OCI-LY7 (cell line): ENCODE measurements at regions not wholly inside any gene's neighbourhood (a gene's known extent, or its start where the extent isn't known, plus 50 kb on each side); places are given as distances from the start of the nearest gene placed in this dataset.

Source experiments
- BruUV-seq: library from RNA; stranded (reverse); fragments of 400-500 nt; replicated peaks from 2 replicates; lab custom pipeline; 2021; lab: Mats Ljungman, UMichigan
- CTCF ChIA-PET: fragments of 300-600 bp; sonication (Branson Sonifier 250); formaldehyde crosslinking; loops from one replicate; lab custom pipeline; 2022; ENCODE audit warnings: antibody characterized with exemption; ENCODE audit not compliant: unreplicated experiment; lab: Charles Lee
- POLR2A ChIA-PET: fragments of 300-600 bp; sonication (Branson Sonifier 250); formaldehyde crosslinking; loops from one replicate; lab custom pipeline; 2022; ENCODE audit warnings: antibody characterized with exemption; lab: Charles Lee
- DNase-seq: peaks from one replicate; pipeline ENCODE4 v3.0.0-alpha.2; 2015; ENCODE audit warnings: low spot score
- H2AFZ ChIP-seq: fragments of 200-600 bp; sonication (generic), shearing (Covaris generic); 2 replicates; pipeline ENCODE4 v1.6.1; 2014; ENCODE audit warnings: mild to moderate bottlenecking, antibody characterized with exemption, low read length, moderate library complexity
- H3K27ac ChIP-seq: fragments of 200-600 bp; sonication (generic); 2 replicates; pipeline ENCODE4 v1.5.1; 2014; ENCODE audit warnings: mixed run types, low read depth, mild to moderate bottlenecking, moderate library complexity, low read length, inconsistent platforms; ENCODE audit not compliant: poor library complexity, severe bottlenecking
- H3K36me3 ChIP-seq: fragments of 200-600 bp; sonication (generic); 2 replicates; pipeline ENCODE4 v1.6.1; 2014; ENCODE audit warnings: mild to moderate bottlenecking, antibody characterized with exemption, low read length, moderate library complexity, mixed read lengths; ENCODE audit not compliant: insufficient read depth
- H3K4me1 ChIP-seq: fragments of 200-600 bp; sonication (generic); 2 replicates; pipeline ENCODE4 v1.5.1; 2014; ENCODE audit warnings: mild to moderate bottlenecking, low read length; ENCODE audit not compliant: insufficient read depth, poor library complexity, severe bottlenecking
- H3K4me2 ChIP-seq: fragments of 200-600 bp; sonication (generic); 2 replicates; pipeline ENCODE4 v1.6.1; 2014; ENCODE audit warnings: mild to moderate bottlenecking, low read length
- H3K4me3 ChIP-seq: fragments of 200-600 bp; sonication (generic); 2 replicates; pipeline ENCODE4 v1.5.1; 2014; ENCODE audit warnings: mild to moderate bottlenecking, low read depth, low read length; ENCODE audit not compliant: poor library complexity, severe bottlenecking
- H3K79me2 ChIP-seq: fragments of 200-600 bp; sonication (generic); 2 replicates; pipeline ENCODE4 v1.6.1; 2016; ENCODE audit warnings: low read depth, mild to moderate bottlenecking, low read length, moderate library complexity, mixed read lengths; ENCODE audit not compliant: insufficient read depth
- H3K9me2 ChIP-seq: fragments of 200-600 bp; sonication (generic); 2 replicates; pipeline ENCODE4 v1.6.1; 2016; ENCODE audit warnings: mild to moderate bottlenecking, low read length, mixed read lengths; ENCODE audit not compliant: insufficient read depth
- H3K9me3 ChIP-seq: fragments of 200-600 bp; sonication (generic); 2 replicates; pipeline ENCODE4 v1.6.1; 2014; ENCODE audit warnings: mild to moderate bottlenecking, mixed run types, low read length, mixed read lengths
- H4K20me1 ChIP-seq: fragments of 200-600 bp; sonication (generic); 2 replicates; pipeline ENCODE4 v1.6.1; 2014; ENCODE audit warnings: mild to moderate bottlenecking, antibody characterized with exemption, low read length, moderate library complexity, mixed read lengths; ENCODE audit not compliant: insufficient read depth
- EZH2phosphoT487 ChIP-seq: fragments of 200-600 bp; sonication (generic); IDR thresholded peaks from 2 replicates; pipeline ENCODE4 v1.6.1; 2018; ENCODE audit warnings: low read depth, borderline replicate concordance, mild to moderate bottlenecking, mixed run types, antibody characterized with exemption, low read length, moderate library complexity, mixed read lengths
- intact Hi-C: fragments of 100-400 bp; cut with micrococcal nuclease; formaldehyde crosslinking; loops from one replicate; pipeline ENCODE4 v1.10.0; 2022; ENCODE audit not compliant: unreplicated experiment
- TF ChIP-seq, protein P1 (sequence below): fragments of 200-600 bp; sonication (generic); conservative IDR thresholded peaks from 2 replicates; pipeline ENCODE4 v1.5.1; 2014; ENCODE audit warnings: mild to moderate bottlenecking, antibody characterized with exemption, low read length, moderate library complexity, mixed read lengths

DNA sequence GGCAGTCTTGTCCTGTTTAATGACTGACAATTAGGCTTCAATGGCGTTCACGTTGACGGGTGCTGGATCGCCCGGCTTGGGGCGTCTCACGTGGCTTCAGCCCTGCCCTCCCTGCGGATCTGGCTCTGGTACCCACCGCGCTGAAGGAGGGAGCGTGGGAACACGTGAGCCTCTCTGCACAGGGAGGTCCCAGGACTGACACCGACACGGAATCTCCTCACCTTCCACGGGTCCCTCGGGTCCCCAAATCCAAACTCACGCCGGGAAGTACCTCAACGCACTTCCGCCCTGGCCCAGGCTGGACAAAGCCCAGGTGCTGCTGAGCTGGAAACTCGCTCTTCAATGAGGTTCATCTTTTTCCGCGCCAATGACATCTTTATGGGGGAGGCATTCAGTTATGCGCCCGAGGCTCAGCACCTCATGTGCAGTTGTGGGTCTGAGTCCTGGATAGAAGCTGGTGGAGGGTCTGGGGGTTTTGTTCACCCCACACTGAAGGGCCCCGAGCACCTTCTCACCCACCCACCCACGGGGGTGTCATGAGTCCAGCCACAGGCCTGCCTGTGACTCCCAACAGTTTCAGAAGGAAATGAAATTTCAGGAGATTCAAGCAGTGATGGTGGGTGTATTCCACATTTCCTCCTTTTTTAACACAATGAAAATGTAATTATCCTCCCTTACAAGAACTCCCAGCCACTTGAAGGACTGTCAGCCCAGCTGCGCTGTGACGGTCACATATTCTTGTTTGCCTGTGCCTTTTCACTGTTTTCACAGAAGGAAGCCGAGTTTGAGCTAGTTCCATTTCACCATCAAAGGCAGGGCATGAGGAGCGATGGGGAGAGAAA, 251.7 kb upstream of the SFSWAP start:
- CTCF ChIA-PET = no interaction called here

DNA sequence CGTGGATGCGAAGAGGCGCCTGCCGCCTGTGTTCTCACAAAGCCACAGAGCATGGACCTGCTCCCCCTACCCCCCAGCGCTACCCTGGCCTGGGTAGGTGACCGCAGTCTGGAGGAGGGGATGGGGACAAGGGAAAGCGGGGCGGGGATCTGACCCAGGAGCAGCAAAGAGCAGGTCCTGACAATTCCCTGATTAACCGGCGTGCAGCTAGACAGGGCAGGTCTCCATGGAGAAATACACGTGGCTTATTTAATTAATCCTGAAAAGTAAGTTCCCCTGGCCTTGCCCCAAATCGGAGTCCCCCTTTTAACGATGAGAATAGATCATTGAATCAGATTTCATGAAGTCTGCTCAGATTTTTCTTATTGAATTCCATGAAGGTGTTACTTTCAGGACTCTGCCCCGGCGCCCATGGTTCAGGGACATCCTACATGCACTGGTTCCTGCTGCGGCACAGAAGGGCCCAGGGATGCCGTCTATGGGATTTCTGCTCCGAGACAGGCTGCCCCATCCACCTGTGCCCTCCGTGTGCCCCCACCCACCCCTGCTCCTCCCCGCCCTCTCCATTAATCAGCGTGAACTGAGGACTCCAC, 251.0 kb upstream of the SFSWAP start:
- intact Hi-C loops = no loop called here
- H3K79me2 ChIP-seq = no peaks in the 10 kb centered on the region
- no peak overlapping the region for H3K4me2 ChIP-seq
- no peaks in the 10 kb centered on the region for H4K20me1 ChIP-seq
- H3K4me1 ChIP-seq = no peaks in the 10 kb centered on the region
- no peaks in the 10 kb centered on the region for H3K9me2 ChIP-seq
- BruUV-seq = no TSS peak
- H3K9me3 ChIP-seq = no peaks in the 10 kb centered on the region
- no peak for TF ChIP-seq EZH2phosphoT487
- TF ChIP-seq, protein P1, sequence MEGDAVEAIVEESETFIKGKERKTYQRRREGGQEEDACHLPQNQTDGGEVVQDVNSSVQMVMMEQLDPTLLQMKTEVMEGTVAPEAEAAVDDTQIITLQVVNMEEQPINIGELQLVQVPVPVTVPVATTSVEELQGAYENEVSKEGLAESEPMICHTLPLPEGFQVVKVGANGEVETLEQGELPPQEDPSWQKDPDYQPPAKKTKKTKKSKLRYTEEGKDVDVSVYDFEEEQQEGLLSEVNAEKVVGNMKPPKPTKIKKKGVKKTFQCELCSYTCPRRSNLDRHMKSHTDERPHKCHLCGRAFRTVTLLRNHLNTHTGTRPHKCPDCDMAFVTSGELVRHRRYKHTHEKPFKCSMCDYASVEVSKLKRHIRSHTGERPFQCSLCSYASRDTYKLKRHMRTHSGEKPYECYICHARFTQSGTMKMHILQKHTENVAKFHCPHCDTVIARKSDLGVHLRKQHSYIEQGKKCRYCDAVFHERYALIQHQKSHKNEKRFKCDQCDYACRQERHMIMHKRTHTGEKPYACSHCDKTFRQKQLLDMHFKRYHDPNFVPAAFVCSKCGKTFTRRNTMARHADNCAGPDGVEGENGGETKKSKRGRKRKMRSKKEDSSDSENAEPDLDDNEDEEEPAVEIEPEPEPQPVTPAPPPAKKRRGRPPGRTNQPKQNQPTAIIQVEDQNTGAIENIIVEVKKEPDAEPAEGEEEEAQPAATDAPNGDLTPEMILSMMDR = no peak
- no peaks in the 10 kb centered on the region for H3K36me3 ChIP-seq
- H3K27ac ChIP-seq = no peak overlapping the region
- no peak overlapping the region for H2AFZ ChIP-seq
- no peak overlapping the region for H3K4me3 ChIP-seq
- ChIA-PET POLR2A (no interaction called here), CTCF (no interaction called here)
- DNase-seq = no peak

More for the DNA sequence above, 251.7 kb upstream of the SFSWAP start:
- no peak for DNase-seq
- Histone ChIP-seq H3K4me1 (no peaks in the 10 kb centered on the region), H3K4me3 (no peak overlapping the region), H3K36me3 (no peaks in the 10 kb centered on the region), H4K20me1 (no peaks in the 10 kb centered on the region), H2AFZ (no peak overlapping the region), H3K9me3 (no peaks in the 10 kb centered on the region), H3K79me2 (no peaks in the 10 kb centered on the region), H3K9me2 (no peaks in the 10 kb centered on the region), H3K4me2 (no peak overlapping the region), H3K27ac (no peak overlapping the region)
- no TSS peak for BruUV-seq
- POLR2A ChIA-PET = no interaction called here
- intact Hi-C loops = no loop called here
- TF ChIP-seq, protein P1 = no peak
- no peak for TF ChIP-seq EZH2phosphoT487

DNA sequence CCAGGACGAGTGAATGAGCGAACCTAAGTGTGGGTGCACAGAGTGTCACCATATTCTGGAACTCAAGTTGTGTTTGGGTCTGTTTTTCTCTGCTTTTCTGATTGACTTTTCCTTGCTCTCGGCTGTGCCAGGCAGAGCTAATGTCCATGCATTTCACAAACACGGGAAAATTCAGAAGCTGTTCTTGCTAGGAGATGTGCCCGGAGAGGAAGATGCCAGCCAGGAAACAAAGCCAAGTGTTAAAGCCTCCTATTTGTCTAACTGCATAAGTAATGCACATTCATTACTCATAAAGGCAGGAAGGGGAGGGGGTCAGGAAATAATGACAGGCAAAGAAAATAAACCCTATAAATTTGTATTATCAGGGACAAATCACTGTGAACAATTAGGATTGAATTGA, 250.4 kb upstream of the SFSWAP start:
- CTCF ChIA-PET = no interaction called here
- POLR2A ChIA-PET = no interaction called here
- intact Hi-C loops = no loop called here

More for the DNA sequence above, 250.4 kb upstream of the SFSWAP start:
- H4K20me1 ChIP-seq = no peaks in the 10 kb centered on the region
- DNase-seq = no peak
- TF ChIP-seq EZH2phosphoT487 = no peak
- TF ChIP-seq, protein P1 = no peak
- H3K4me2 ChIP-seq = no peak overlapping the region
- no peak overlapping the region for H3K27ac ChIP-seq
- no TSS peak for BruUV-seq
- H3K4me1 ChIP-seq = no peaks in the 10 kb centered on the region
- H3K36me3 ChIP-seq = no peaks in the 10 kb centered on the region
- H3K79me2 ChIP-seq = no peaks in the 10 kb centered on the region
- H3K9me2 ChIP-seq = no peaks in the 10 kb centered on the region
- no peak overlapping the region for H2AFZ ChIP-seq
- no peaks in the 10 kb centered on the region for H3K9me3 ChIP-seq
- no peak overlapping the region for H3K4me3 ChIP-seq
